C4-2B (cell line): ENCODE measurements at regions not wholly inside any gene's neighbourhood (a gene's known extent, or its start where the extent isn't known, plus 50 kb on each side); places are given as distances from the start of the nearest gene placed in this dataset.

Experiments used
- H3K27ac ChIP-seq: fragments of 450-650 bp; 2 replicates; pipeline ENCODE4 v1.5.1; 2017
- CTCF ChIP-seq: fragments of 450-650 bp; conservative IDR thresholded peaks from 2 replicates; pipeline ENCODE4 v1.5.1; 2017; ENCODE audit warnings: mild to moderate bottlenecking
- ZFX ChIP-seq: fragments of 450-650 bp; IDR thresholded peaks from 2 replicates; pipeline ENCODE4 v1.6.1; 2017

- H3K27ac ChIP-seq, result no peak overlapping the region
- no peak for TF ChIP-seq CTCF
- TF ChIP-seq ZFX, result no peak
Measured at GRCh38 chr10:4691301-4691700, 134.7 kb upstream of the AKR1E2 start.

GRCh38 chr10:4688601-4689000, 137.4 kb upstream of the AKR1E2 start:
- no peak overlapping the region for H3K27ac ChIP-seq
- TF ChIP-seq ZFX (no peak), CTCF (no peak)

- no peak overlapping the region for H3K27ac ChIP-seq
- no peak for TF ChIP-seq ZFX
- no peak for TF ChIP-seq CTCF
Measured at GRCh38 chr10:4688168-4688567, 137.8 kb upstream of the AKR1E2 start.

GRCh38 chr10:4687397-4687796, 138.6 kb upstream of the AKR1E2 start:
- TF ChIP-seq CTCF (no peak), ZFX (no peak)
- H3K27ac ChIP-seq, result no peak overlapping the region

GRCh38 chr10:4686644-4686996, 139.4 kb upstream of the AKR1E2 start:
- H3K27ac ChIP-seq, result no peak overlapping the region
- no peak for TF ChIP-seq CTCF
- TF ChIP-seq ZFX, result no peak

GRCh38 chr10:4685904-4686643, 139.9 kb upstream of the AKR1E2 start:
- no peak overlapping the region for H3K27ac ChIP-seq
- TF ChIP-seq CTCF, result no peak
- TF ChIP-seq ZFX, result no peak

GRCh38 chr10:4685491-4685890, 140.5 kb upstream of the AKR1E2 start:
- TF ChIP-seq ZFX, result no peak
- TF ChIP-seq CTCF, result no peak
- H3K27ac ChIP-seq, result no peak overlapping the region
